ENCODE measurements at regions not wholly inside any gene's neighbourhood (a gene's known extent, or its start where the extent isn't known, plus 50 kb on each side); places are given as distances from the start of the nearest gene placed in this dataset.

DNA sequence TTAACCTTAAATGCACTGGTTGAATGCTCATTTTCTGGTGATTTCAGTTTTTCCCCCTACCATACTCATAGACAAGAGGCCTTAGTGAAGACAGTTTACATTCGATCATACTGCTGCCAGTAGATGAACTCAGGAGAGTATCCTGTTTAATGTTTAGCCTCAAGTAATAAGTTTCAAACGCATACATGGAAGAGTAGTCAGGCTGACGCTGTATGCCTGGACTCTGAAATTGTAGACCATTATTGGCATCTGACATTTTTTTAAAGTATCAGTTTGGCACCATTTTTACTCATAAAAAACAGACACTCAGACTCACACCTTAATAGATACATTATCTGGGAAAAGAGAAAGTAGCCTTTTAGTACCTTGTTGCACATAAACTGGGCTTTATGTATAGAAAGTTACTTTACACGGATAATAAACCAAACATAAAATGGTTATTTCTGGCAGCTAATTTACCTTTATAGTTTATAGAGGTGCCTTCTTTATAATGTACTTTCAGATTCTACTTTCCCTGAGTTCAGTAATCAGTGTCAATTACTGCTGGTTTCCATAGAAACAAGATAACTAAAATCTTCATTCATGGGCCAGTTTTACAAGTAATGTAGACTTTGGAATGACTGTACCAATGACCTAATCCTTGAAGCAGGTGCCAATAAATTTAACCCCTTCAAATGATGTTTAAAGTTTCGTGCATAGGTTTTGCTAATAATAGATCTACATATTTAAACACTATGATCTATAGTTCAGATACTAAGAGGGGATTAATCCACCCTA, 183.8 kb upstream of the ITGA1 start:
- TF ChIP-seq CTCF (IDR thresholded peaks at IDR 0.05; ENCODE audit: poor library complexity) (no peak), EZH2phosphoT487 (IDR thresholded peaks at IDR 0.05; ENCODE audit: low read depth, severe bottlenecking, unreplicated experiment) (peak; percentile 46), EZH2 (IDR thresholded peaks at IDR 0.05; ENCODE audit: borderline replicate concordance) (no peak)
- H3K27ac ChIP-seq: peak overlapping the region; percentile 71
- no peaks in the 10 kb centered on the region for H4K20me1 ChIP-seq (ENCODE audit: insufficient read depth, poor library complexity, severe bottlenecking)
- no peaks in the 10 kb centered on the region for H3K9me3 ChIP-seq (ENCODE audit: low read depth)
- DNase-seq (ENCODE audit: low spot score): peak; percentile 33
- no peaks in the 10 kb centered on the region for H3K79me2 ChIP-seq
- H3K9me2 ChIP-seq (replicated peaks; ENCODE audit: insufficient read depth): no peaks in the 10 kb centered on the region
- no peaks in the 10 kb centered on the region for H3K36me3 ChIP-seq (replicated peaks; ENCODE audit: insufficient read depth, low read depth)
- no peak overlapping the region for H2AFZ ChIP-seq
- no peaks in the 10 kb centered on the region for H3K27me3 ChIP-seq
- peak overlapping the region; percentile 56 for H3K4me2 ChIP-seq
- H3K4me3 ChIP-seq: no peak overlapping the region
- WGBS (ENCODE audit: low lambda C conversion rate, missing lambda C conversion rate): 25% methylated on average over 5 of the region's 5 CpGs
- H3K4me1 ChIP-seq (ENCODE audit: insufficient read depth): peaks cover 18% of the 10 kb centered on the region

DNA sequence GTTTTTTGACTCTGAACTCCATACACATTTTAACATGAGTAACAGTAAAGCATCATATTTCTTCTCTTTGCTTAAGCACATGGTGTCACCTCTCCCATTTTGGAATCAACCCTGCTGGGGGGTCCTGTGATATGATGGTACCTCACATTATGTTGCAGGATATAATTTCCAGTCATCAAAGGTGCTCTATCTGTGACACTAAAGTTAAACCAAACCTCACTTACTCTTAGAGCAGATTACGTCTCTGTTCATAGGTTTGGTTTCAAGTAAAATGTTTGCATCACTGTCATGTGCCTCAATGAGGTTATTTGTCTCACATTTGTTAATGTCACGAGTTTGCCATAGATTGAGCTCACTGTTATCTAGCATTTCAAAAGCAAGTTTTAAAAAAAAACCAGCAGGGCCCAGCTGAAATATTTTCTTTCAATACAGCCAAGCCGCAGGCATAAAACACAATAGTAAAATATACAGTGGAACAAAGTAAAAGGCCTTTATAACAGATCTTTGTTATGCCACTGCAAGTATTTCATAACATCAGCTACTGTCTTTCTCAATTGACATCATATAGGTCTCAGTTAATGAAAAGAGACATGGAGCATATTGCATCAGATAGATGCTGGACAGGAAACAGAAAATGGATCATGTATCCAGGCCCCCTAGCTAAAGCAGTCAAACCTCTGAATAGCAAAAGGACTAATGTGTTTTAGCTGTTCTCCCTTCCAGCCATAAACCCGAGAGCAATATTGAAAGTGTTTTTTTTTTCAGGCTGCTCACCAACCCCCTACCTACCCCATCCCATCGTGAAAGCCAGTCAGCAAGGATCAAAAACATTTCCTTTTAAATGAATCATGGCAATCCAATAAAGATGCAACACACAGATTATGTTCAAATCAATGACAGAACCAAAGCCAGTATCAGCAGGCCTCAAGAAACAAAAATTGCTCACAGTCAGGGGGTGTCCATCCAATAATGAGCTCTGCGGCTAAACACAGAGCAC, 182.1 kb upstream of the ITGA1 start:
- Histone ChIP-seq H2AFZ (no peak overlapping the region), H3K9me2 (replicated peaks; ENCODE audit: insufficient read depth) (no peaks in the 10 kb centered on the region), H3K4me3 (no peak overlapping the region), H3K36me3 (replicated peaks; ENCODE audit: insufficient read depth, low read depth) (no peaks in the 10 kb centered on the region), H3K79me2 (no peaks in the 10 kb centered on the region), H3K9me3 (ENCODE audit: low read depth) (no peaks in the 10 kb centered on the region), H3K4me2 (no peak overlapping the region), H3K27me3 (no peaks in the 10 kb centered on the region), H4K20me1 (ENCODE audit: insufficient read depth, poor library complexity, severe bottlenecking) (no peaks in the 10 kb centered on the region), H3K4me1 (ENCODE audit: insufficient read depth) (peaks cover 18% of the 10 kb centered on the region), H3K27ac (peak overlapping the region; percentile 49)
- DNase-seq (ENCODE audit: low spot score): no peak
- 71% methylated on average over 6 of the region's 6 CpGs for WGBS (ENCODE audit: low lambda C conversion rate, missing lambda C conversion rate)
- TF ChIP-seq CTCF (IDR thresholded peaks at IDR 0.05; ENCODE audit: poor library complexity): no peak
- no peak for TF ChIP-seq EZH2phosphoT487 (IDR thresholded peaks at IDR 0.05; ENCODE audit: low read depth, severe bottlenecking, unreplicated experiment)
- TF ChIP-seq EZH2 (IDR thresholded peaks at IDR 0.05; ENCODE audit: borderline replicate concordance): no peak

DNA sequence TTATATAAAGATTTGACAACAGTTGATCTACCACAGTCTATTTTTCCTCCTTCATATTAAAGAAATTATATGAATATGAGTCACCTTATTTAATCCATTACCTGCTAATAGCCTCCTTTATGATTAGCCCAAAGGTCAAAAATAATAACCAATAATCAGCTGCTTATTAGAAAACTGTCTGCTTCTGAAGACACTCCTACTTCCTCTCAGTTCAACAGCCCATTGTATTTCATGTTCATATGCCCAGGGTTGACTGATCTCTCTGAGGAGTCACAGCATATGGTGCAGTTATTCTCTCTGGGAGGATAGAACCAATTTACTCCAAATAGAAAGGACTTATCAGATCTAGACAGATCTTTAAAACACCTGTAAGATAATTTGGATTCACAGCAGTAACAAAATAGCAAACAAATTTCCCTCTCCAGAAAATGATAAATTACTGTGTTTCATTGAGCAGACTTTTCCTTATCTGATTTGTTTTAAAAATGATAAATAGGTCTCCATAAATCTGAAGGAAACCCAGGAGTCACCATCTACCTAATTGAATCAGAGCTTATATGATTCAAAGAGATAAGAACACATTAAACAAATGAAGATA, 180.4 kb upstream of the ITGA1 start:
- no peak for DNase-seq (ENCODE audit: low spot score)
- no peaks in the 10 kb centered on the region for H3K27me3 ChIP-seq
- H3K79me2 ChIP-seq: no peaks in the 10 kb centered on the region
- no peaks in the 10 kb centered on the region for H3K36me3 ChIP-seq (replicated peaks; ENCODE audit: insufficient read depth, low read depth)
- H3K4me1 ChIP-seq (ENCODE audit: insufficient read depth): peaks cover 18% of the 10 kb centered on the region
- H2AFZ ChIP-seq: no peak overlapping the region
- H4K20me1 ChIP-seq (ENCODE audit: insufficient read depth, poor library complexity, severe bottlenecking): no peaks in the 10 kb centered on the region
- H3K4me2 ChIP-seq: no peak overlapping the region
- no peak for TF ChIP-seq EZH2 (IDR thresholded peaks at IDR 0.05; ENCODE audit: borderline replicate concordance)
- no peak for TF ChIP-seq CTCF (IDR thresholded peaks at IDR 0.05; ENCODE audit: poor library complexity)
- no peak for TF ChIP-seq EZH2phosphoT487 (IDR thresholded peaks at IDR 0.05; ENCODE audit: low read depth, severe bottlenecking, unreplicated experiment)
- H3K9me3 ChIP-seq (ENCODE audit: low read depth): no peaks in the 10 kb centered on the region
- H3K9me2 ChIP-seq (replicated peaks; ENCODE audit: insufficient read depth): no peaks in the 10 kb centered on the region
- H3K27ac ChIP-seq: no peak overlapping the region
- no peak overlapping the region for H3K4me3 ChIP-seq

Measured in hepatocyte (in vitro differentiated cells).